Muscle layer of duodenum (tissue), 2 donors: ENCODE measurements at regions not wholly inside any gene's neighbourhood (a gene's known extent, or its start where the extent isn't known, plus 50 kb on each side); places are given as distances from the start of the nearest gene placed in this dataset.

Experiments used
- H3K27ac ChIP-seq: one replicate; pipeline ENCODE4 v1.7.0; 2013; ENCODE audit warnings: mild to moderate bottlenecking, low read length
- H3K27me3 ChIP-seq: one replicate; pipeline ENCODE4 v1.7.0; 2013; ENCODE audit warnings: low read depth, mild to moderate bottlenecking, control low read depth, low read length
- H3K36me3 ChIP-seq, 2 donors: one replicate each; pipeline ENCODE4 v1.7.0; 2013; ENCODE audit warnings: low read length in 2 of 2, control low read depth in 1 of 2, mild to moderate bottlenecking in 1 of 2; ENCODE audit not compliant: insufficient read depth in 2 of 2, control insufficient read depth in 1 of 2
- H3K4me1 ChIP-seq, 2 donors: one replicate each; pipeline ENCODE4 v1.7.0; 2013; ENCODE audit warnings: low read length in 2 of 2, mild to moderate bottlenecking in 2 of 2, control low read depth in 1 of 2, moderate library complexity in 1 of 2; ENCODE audit not compliant: insufficient read depth in 2 of 2, control insufficient read depth in 1 of 2
- H3K4me3 ChIP-seq, 2 donors: one replicate each; pipeline ENCODE4 v1.7.0; 2013; ENCODE audit warnings: low read length in 2 of 2, low read depth in 1 of 2, mild to moderate bottlenecking in 1 of 2
- H3K9me3 ChIP-seq, 2 donors: one replicate each; pipeline ENCODE4 v1.7.0; 2013; ENCODE audit warnings: low read length in 2 of 2, control low read depth in 1 of 2, mild to moderate bottlenecking in 1 of 2; ENCODE audit not compliant: control insufficient read depth in 1 of 2
- donor health status: healthy.

DNA sequence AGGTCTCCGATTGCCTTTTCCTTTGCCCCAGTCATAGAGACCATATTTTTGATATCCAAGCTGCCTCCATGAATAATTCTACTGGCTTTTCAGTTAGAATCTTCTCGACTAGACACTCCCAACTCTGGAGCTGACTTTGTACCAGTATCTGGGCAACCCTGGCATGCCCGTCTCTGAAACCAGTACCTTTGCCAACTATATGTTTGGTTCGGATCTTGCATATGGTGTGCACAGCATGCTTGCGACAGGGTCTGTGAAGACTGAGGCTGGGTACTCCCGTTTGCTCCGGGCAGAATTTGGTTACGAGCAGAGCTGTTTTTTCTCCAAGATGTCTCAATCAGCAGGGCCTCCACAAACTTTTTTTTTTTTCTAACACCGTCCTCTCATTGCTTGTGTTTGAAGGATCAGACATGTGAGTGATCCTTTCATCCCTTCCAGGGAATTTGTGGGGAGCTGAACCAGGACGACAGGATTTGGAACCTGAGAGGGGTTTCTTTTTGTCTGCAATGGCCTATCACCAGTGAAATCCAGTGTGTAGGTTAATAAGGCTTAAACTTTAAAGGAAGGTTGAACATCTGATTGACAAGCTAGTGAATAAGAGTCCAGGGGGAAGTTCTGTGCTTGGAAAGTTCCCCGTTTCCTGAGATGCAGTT is 322.3 kb downstream of the MYCN start:
- Histone ChIP-seq H3K4me3 (no peak overlapping the region), H3K27me3 (no peaks in the 10 kb centered on the region), H3K9me3 (no peaks in the 10 kb centered on the region), H3K36me3 (no peaks in the 10 kb centered on the region), H3K4me1 (no peaks in the 10 kb centered on the region), H3K27ac (no peak overlapping the region)

DNA sequence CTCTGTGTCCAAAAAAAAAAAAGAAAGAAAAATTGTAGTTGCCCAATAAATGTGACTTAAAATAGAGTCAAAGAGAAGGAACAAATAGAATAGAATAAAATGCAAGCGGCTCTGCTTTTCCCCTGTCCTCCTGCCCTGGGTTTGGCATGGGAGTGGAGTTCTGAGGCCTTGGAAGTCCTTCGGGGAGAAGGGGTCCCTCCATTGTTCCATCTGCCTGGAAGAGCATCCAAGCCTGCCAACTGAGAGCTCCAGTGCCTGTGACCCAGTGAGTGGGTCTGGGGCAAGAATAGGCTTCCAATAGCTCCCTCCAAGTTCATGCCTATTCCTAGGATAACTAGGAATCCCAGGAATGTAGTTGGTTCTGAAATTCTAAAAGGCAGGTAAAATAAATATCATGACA is 321.4 kb downstream of the MYCN start:
- no peaks in the 10 kb centered on the region for H3K27me3 ChIP-seq
- H3K9me3 ChIP-seq: no peaks in the 10 kb centered on the region
- H3K27ac ChIP-seq: no peak overlapping the region
- H3K4me3 ChIP-seq: no peak overlapping the region
- no peaks in the 10 kb centered on the region for H3K4me1 ChIP-seq
- H3K36me3 ChIP-seq: no peaks in the 10 kb centered on the region

DNA sequence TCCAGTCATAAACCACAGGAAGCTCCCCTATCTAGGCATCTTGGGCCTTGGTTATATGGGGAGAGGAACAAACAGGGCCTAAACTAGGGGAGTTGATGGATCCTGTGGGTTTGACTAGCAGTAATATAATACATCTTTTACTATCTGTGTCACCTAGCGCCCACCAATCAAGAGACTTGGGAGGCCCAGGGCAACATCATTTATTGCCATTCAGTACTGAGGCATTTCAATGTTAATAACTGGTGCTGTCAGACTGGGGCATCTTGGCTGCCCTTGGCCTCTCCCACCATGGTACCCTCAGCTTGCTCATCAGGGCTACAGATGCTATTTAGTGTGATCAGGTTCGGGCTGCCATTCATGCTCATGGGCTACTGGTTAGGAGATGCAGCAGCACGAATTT is 320.7 kb downstream of the MYCN start:
- Histone ChIP-seq H3K4me1 (no peaks in the 10 kb centered on the region), H3K27me3 (no peaks in the 10 kb centered on the region), H3K36me3 (no peaks in the 10 kb centered on the region), H3K27ac (no peak overlapping the region), H3K9me3 (no peaks in the 10 kb centered on the region), H3K4me3 (no peak overlapping the region)

DNA sequence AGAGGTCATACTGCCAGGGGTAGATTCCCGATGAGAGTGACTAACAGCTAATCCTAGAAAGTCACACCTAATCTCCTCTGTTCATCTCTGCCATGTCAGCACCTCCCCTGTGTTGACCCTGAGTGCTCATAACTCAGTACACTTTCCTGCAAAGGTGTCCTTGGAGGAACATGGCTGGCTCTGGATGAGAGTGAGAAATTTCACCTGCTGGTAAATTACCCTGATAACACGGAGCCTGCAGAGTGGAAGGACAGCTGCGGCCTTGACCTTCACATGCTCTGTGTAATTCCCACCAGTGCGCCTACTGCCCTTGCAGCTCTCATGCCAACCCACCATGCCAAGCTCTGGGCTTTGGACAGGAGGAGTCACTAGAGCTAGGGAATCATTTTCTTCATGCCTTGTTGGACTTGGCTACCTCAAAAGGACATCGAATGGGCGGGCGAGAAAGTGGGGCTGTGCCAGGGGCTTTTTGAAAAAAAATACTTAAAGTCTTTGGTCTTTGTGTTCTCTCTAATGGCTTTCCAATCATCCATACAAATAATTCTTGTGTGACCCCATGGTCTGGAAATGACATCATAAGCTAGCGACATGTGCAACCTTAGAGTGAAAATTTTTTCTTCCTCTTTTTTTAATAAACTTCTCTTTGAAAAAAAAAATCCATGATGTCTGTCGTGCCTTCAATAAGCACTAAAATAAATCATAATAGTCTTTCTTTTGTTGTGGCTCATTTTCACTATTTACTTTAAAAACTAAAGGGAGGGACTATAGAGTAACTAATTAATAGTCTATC is 319.9 kb downstream of the MYCN start:
- H3K36me3 ChIP-seq: no peaks in the 10 kb centered on the region
- H3K4me1 ChIP-seq: no peaks in the 10 kb centered on the region
- no peak overlapping the region for H3K4me3 ChIP-seq
- no peaks in the 10 kb centered on the region for H3K9me3 ChIP-seq
- no peaks in the 10 kb centered on the region for H3K27me3 ChIP-seq
- H3K27ac ChIP-seq: no peak overlapping the region

DNA sequence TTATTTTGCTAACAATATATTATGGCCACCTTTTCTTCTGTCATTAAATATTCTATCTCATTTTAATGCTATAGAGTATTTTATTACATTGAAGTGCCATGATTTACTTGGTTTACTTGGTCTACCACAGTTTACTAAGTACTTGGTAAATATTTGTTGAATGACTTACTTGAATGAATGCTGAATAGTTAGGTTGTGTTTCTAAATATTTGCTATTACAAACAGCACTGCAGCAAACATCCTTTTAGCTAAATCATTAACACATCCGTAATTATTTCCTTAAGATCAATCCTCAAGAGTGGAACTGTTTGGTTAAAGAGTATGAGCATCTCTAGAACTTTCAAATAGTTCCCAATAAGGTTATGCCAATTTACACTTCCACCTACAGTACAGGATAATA is 318.7 kb downstream of the MYCN start:
- no peak overlapping the region for H3K4me3 ChIP-seq
- H3K4me1 ChIP-seq: no peaks in the 10 kb centered on the region
- H3K36me3 ChIP-seq: no peaks in the 10 kb centered on the region
- no peaks in the 10 kb centered on the region for H3K27me3 ChIP-seq
- H3K9me3 ChIP-seq: no peaks in the 10 kb centered on the region
- no peak overlapping the region for H3K27ac ChIP-seq

DNA sequence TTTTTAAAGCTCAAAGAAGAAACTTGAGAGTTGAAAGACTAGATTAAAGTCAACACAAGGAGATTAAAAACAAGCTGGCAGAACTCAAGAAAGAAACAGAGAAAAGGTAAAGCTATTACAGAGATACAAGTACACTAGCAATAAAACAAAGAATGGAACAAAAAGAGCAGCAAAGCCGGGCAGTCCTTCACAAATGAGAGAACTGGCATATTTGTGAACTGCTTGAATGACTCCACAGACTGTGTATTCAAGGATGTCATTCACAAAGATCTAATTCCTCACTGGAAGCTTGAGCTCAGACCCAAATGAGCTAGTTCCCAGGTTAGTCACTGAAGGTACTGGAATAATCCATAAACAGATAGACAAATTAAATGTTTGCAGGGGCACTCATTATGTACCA is 318.0 kb downstream of the MYCN start:
- Histone ChIP-seq H3K4me1 (no peaks in the 10 kb centered on the region), H3K36me3 (no peaks in the 10 kb centered on the region), H3K9me3 (no peaks in the 10 kb centered on the region), H3K27ac (no peak overlapping the region), H3K27me3 (no peaks in the 10 kb centered on the region), H3K4me3 (no peak overlapping the region)

DNA sequence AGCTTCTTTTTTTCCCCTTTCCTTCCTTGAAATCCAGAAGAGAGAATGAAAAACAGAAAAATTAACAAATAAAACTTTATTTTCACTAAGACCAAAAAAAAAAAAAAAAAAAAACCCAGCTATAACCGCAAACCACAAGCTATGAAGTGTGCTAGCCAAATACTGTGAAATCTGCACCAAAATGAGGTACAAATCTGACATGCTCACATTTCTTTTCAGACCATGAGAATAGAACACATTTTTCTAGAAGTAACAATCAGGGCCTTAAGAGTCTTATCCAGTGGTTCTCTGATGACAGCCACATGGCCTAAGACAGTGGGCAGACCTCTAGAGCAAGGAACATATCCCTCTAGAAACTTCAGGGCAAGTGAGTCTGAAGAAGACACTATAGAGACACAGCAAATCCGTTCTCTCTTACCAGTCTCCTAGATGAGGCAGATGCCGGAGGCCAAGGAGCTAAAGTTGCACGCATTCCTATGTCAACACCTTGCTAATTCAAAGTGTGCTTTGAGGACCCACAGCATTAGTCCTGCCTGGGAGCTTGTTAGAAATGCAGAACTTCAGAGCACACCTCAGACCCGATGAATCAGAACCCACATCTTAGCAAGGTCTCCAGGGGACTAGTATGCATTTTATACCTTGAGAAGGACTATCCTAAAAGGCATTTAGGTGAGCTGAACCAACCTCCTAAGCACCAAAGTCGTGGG is 317.1 kb downstream of the MYCN start:
- Histone ChIP-seq H3K36me3 (no peaks in the 10 kb centered on the region), H3K27ac (no peak overlapping the region), H3K27me3 (no peaks in the 10 kb centered on the region), H3K4me3 (no peak overlapping the region), H3K4me1 (no peaks in the 10 kb centered on the region), H3K9me3 (no peaks in the 10 kb centered on the region)

DNA sequence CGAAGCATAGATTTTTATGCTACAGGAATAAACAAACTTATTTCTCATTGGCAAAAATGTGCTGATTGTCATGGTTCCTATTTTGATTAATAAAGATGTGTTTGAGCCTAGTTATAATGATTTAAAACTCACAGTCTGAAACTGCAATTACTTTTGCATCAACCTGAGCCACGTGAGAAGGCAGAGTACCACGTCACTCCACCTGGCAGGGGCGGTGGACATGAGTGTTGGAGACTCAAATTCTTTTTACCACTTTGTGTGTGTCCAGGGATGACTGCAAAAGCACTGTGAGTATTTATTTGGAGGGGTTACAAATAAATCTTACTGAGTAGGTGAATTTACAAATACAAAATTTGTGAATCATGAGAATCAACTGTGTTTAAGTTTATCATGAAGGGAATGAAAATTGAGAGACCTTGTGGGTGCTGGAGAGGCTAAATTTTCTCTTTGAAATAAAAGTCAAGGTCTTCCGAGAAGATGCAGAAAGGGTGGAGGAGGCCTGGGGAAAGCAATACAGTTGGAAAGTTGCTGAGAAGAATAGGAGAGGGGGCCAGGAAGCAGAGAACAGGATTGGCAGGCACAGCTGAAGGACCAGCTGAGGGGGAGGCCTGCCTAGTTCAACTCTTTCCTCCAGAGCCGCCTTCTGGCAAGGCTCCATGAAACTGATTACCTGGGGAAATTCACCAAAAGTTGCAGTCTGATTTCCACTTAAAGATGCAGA is 316.4 kb downstream of the MYCN start:
- H3K4me1 ChIP-seq: no peaks in the 10 kb centered on the region
- H3K9me3 ChIP-seq: no peaks in the 10 kb centered on the region
- no peak overlapping the region for H3K27ac ChIP-seq
- H3K36me3 ChIP-seq: no peaks in the 10 kb centered on the region
- no peaks in the 10 kb centered on the region for H3K27me3 ChIP-seq
- no peak overlapping the region for H3K4me3 ChIP-seq

DNA sequence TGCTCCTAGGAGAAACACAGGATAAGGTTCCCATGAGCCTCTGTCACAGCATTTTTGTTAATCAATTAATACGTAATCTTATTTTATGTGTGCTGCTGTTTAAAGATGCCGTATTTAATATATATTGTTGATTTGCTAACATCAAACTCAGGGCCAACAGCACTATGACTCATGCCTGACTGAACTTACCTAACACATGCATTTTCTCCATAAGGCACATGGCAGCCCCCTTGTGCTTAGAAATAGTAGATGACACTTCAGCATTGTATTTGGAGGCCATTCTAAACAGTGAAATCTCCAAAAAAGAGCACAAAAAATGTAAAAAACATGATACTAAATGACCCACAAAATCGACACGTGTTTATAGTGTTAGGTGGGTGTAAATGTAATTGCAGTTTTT is 314.8 kb downstream of the MYCN start:
- Histone ChIP-seq H3K4me3 (no peak overlapping the region), H3K27me3 (no peaks in the 10 kb centered on the region), H3K27ac (no peak overlapping the region), H3K4me1 (no peaks in the 10 kb centered on the region), H3K36me3 (no peaks in the 10 kb centered on the region), H3K9me3 (no peaks in the 10 kb centered on the region)

DNA sequence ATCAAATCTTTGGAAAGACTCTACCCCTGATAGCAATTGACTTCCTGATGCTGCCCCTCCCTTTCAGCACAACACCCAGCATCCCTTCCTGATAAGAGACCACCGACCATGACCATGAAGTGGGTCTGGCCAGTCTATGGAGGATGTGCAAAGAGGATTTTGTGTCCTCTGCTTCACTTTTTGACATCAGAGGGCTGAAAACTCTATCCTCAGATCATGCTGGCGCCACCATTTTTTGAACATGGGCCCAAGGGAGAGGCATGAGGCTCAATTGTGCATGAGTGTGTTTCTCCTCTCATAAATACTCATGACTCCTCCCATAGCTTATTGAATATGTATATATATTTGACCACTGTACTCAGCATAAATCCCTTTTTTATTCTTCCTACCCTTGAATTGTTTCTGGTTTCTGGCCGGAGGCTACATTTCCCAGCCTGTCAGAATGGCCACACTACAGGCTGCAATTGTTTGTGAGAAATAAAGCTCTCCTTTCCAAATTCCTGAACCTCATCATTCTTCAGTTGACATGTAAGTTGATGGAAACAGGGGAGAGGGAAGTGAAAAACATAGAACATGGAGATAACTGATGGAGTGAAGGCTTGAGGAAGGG is 314.1 kb downstream of the MYCN start:
- H3K4me3 ChIP-seq: no peak overlapping the region
- no peaks in the 10 kb centered on the region for H3K27me3 ChIP-seq
- no peaks in the 10 kb centered on the region for H3K9me3 ChIP-seq
- H3K4me1 ChIP-seq: no peaks in the 10 kb centered on the region
- no peak overlapping the region for H3K27ac ChIP-seq
- H3K36me3 ChIP-seq: no peaks in the 10 kb centered on the region

DNA sequence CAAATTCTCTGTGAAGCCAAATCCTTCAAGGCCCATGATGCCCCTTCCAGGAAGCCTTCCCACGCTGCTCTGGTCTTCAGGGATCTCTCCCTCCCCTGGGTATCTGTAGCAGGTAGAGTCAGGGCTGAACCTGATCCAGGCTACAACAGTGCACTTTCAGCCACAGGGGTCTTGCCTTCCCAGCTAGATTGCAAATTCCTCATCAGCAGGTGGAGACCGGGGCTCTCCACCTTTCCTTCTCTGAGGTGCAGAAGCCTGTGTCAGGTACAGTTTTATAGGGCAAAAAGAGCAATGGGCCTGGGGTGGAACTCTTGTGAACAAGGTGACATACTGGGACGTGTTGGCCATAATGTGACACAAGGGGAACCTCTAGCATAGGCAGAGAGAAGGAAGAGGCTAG is 312.9 kb downstream of the MYCN start:
- H3K4me1 ChIP-seq: no peaks in the 10 kb centered on the region
- H3K27ac ChIP-seq: no peak overlapping the region
- no peak overlapping the region for H3K4me3 ChIP-seq
- H3K9me3 ChIP-seq: no peaks in the 10 kb centered on the region
- H3K27me3 ChIP-seq: no peaks in the 10 kb centered on the region
- H3K36me3 ChIP-seq: no peaks in the 10 kb centered on the region
